ENCODE measurements at regions not wholly inside any gene's neighbourhood (a gene's known extent, or its start where the extent isn't known, plus 50 kb on each side); places are given as distances from the start of the nearest gene placed in this dataset.

- no peak for DNase-seq
Observed at GRCh38 chr1:5369223-5369622, 623.0 kb downstream of the NPHP4 start.

GRCh38 chr1:5368201-5368600, 624.0 kb downstream of the NPHP4 start:
- no peak for DNase-seq

- no peak for DNase-seq
Observed at GRCh38 chr1:5367306-5367705, 624.9 kb downstream of the NPHP4 start.

GRCh38 chr1:5365751-5366150, 626.5 kb downstream of the NPHP4 start:
- DNase-seq, result no peak

GRCh38 chr1:5364591-5364990, 627.6 kb downstream of the NPHP4 start:
- no peak for DNase-seq

- no peak for DNase-seq
Observed at GRCh38 chr1:5354681-5355080, 637.5 kb downstream of the NPHP4 start.

GRCh38 chr1:5351366-5351765, 640.9 kb downstream of the NPHP4 start:
- no peak for DNase-seq

- no peak for DNase-seq
Observed at GRCh38 chr1:5349526-5349925, 642.7 kb downstream of the NPHP4 start.

- no peak for DNase-seq
Observed at GRCh38 chr1:5348732-5349465, 643.3 kb downstream of the NPHP4 start.

GRCh38 chr1:5347726-5348125, 644.5 kb downstream of the NPHP4 start:
- DNase-seq, result no peak

GRCh38 chr1:5345556-5345955, 646.7 kb downstream of the NPHP4 start:
- DNase-seq, result no peak

- no peak for DNase-seq
Observed at GRCh38 chr1:5343256-5344020, 648.8 kb downstream of the NPHP4 start.

- no peak for DNase-seq
Observed at GRCh38 chr1:5342830-5343229, 649.4 kb downstream of the NPHP4 start.

GRCh38 chr1:5342172-5342571, 650.1 kb downstream of the NPHP4 start:
- no peak for DNase-seq

- no peak for DNase-seq
Observed at GRCh38 chr1:5341471-5341870, 650.8 kb downstream of the NPHP4 start.

GRCh38 chr1:5340560-5341130, 651.6 kb downstream of the NPHP4 start:
- DNase-seq, result no peak

- no peak for DNase-seq
Observed at GRCh38 chr1:5338466-5338865, 653.8 kb downstream of the NPHP4 start.

GRCh38 chr1:5333291-5333690, 658.9 kb downstream of the NPHP4 start:
- DNase-seq, result no peak

GRCh38 chr1:5331101-5331500, 661.1 kb downstream of the NPHP4 start:
- no peak for DNase-seq

GRCh38 chr1:5329068-5329739, 663.0 kb downstream of the NPHP4 start:
- no peak for DNase-seq

- DNase-seq, result no peak
Observed at GRCh38 chr1:5324883-5325282, 667.3 kb downstream of the NPHP4 start.

GRCh38 chr1:5318143-5318816, 663.9 kb downstream of the AJAP1 start:
- DNase-seq, result no peak

GRCh38 chr1:5317391-5317790, 663.0 kb downstream of the AJAP1 start:
- DNase-seq, result no peak
